Esophagus squamous epithelium (tissue), 5 donors: ENCODE measurements at regions not wholly inside any gene's neighbourhood (a gene's known extent, or its start where the extent isn't known, plus 50 kb on each side); places are given as distances from the start of the nearest gene placed in this dataset.

Experiments
- DNase-seq: peaks from one replicate; lab custom pipeline; 2025; lab: John Stamatoyannopoulos, UW
- H3K27ac ChIP-seq, 4 donors: fragments of 200-600 bp; sonication (generic); one replicate each; pipeline ENCODE4 v1.5.1; 2016 to 2019; ENCODE audit warnings: mild to moderate bottlenecking in 1 of 4
- H3K27me3 ChIP-seq, 4 donors: fragments of 200-600 bp; sonication (generic); 1 replicate in 3 of 4; 2 replicates in 1 of 4; pipeline versions ENCODE4 v1.5.1 to v1.6.0; 2017 to 2021; ENCODE audit warnings: antibody characterized with exemption in 1 of 4
- H3K36me3 ChIP-seq, 3 donors: fragments of 200-600 bp; sonication (generic); one replicate each; pipeline ENCODE4 v1.5.1; 2016 to 2019
- H3K4me1 ChIP-seq, 3 donors: fragments of 200-600 bp; sonication (generic); one replicate each; pipeline ENCODE4 v1.5.1; 2017 to 2019
- H3K4me3 ChIP-seq, 4 donors: fragments of 200-600 bp; sonication (generic); 1 replicate in 3 of 4; 2 replicates in 1 of 4; pipeline ENCODE4 v1.5.1; 2016 to 2019; ENCODE audit warnings: mild to moderate bottlenecking in 2 of 4, moderate library complexity in 1 of 4
- H3K9me3 ChIP-seq, 3 donors: fragments of 200-600 bp; sonication (generic); one replicate each; pipeline ENCODE4 v1.5.1; 2016 to 2019
- POLR2A ChIP-seq, 4 donors: fragments of 450-650 bp; IDR thresholded peaks; one replicate each; pipeline ENCODE4 v1.6.1; 2017; ENCODE audit warnings: antibody characterized with exemption in 4 of 4, mild to moderate bottlenecking in 4 of 4, moderate library complexity in 3 of 4
- WGBS, 2 donors: methylation state at CpG; one replicate each; pipeline ENCODE4 v1.1.5; 2018; 5-methylcytosine and 5-hydroxymethylcytosine counted together
- intact Hi-C: fragments of 100-400 bp; cut with DNase I; formaldehyde crosslinking; loops from one replicate; pipeline ENCODE4 v1.15.0; 2022
- TF ChIP-seq, protein P1 (sequence below), 6 experiments: fragments of 450-650 bp in 4 of 6; fragments of 200-600 bp in 2 of 6; sonication (generic) in 2 of 6; IDR thresholded peaks; one replicate each; pipeline ENCODE4 v1.5.1; 2016 to 2019; ENCODE audit warnings: antibody characterized with exemption in 6 of 6, mild to moderate bottlenecking in 4 of 6, moderate library complexity in 4 of 6
- donor health status: DM: yes; HTN: yes; CAD: no.

DNA sequence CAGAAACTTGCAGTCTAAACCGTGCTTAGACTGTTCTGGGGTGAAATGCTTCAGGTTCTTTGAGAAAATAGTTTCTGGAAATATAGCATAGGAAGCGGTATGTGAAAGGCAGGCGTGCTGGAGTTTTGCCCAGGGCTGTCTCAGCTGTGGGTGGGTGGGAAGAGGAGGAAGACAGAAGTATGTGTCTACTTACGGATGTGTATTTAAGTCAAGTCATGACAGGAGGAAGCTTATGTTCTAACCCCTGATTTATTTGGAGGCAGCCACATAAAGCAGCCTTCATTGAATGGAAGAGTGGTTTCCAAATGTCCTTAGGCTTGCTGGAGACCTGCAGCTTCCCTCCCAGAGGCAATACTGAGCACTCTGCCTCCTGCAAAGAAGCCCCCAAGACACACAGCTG is 126.8 kb upstream of the ADRA1D start:
- Histone ChIP-seq H3K4me3 (no peak overlapping the region), H3K27me3 (peaks cover 0 to 15% (median 0%) of the 10 kb centered on the region in 4 donors), H3K4me1 (no peaks in the 10 kb centered on the region), H3K27ac (no peak overlapping the region), H3K9me3 (no peaks in the 10 kb centered on the region), H3K36me3 (no peaks in the 10 kb centered on the region)
- TF ChIP-seq, protein P1, sequence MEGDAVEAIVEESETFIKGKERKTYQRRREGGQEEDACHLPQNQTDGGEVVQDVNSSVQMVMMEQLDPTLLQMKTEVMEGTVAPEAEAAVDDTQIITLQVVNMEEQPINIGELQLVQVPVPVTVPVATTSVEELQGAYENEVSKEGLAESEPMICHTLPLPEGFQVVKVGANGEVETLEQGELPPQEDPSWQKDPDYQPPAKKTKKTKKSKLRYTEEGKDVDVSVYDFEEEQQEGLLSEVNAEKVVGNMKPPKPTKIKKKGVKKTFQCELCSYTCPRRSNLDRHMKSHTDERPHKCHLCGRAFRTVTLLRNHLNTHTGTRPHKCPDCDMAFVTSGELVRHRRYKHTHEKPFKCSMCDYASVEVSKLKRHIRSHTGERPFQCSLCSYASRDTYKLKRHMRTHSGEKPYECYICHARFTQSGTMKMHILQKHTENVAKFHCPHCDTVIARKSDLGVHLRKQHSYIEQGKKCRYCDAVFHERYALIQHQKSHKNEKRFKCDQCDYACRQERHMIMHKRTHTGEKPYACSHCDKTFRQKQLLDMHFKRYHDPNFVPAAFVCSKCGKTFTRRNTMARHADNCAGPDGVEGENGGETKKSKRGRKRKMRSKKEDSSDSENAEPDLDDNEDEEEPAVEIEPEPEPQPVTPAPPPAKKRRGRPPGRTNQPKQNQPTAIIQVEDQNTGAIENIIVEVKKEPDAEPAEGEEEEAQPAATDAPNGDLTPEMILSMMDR (IDR thresholded peaks at IDR 0.05), result no peak
- TF ChIP-seq POLR2A (IDR thresholded peaks at IDR 0.05), result no peak
- DNase-seq, result no peak
- WGBS, 2 donors, result 5 to 22% methylated on average over 4 of the region's 4 CpGs
- intact Hi-C loops, result no loop called here

DNA sequence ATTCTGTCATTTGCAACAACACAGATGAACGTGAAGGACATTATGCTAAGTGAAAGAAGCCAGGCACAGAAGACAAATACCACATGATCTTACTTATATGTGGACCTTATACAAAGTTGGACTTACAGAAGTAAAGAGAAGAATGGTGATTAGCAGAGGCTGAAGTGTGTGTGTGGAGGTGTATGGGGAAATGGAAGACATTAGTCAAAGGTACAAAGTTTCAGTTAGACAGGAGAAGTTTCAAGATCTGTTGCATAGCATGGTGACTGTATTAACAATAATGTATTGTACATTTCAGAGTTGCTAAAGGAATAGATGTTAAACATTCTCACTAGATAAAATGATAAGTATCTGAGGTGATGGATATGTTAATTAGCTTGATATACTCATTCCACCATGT is 124.4 kb upstream of the ADRA1D start:
- H3K36me3 ChIP-seq, result no peaks in the 10 kb centered on the region
- H3K4me3 ChIP-seq, result no peak overlapping the region
- no peaks in the 10 kb centered on the region for H3K27me3 ChIP-seq
- WGBS, 2 donors, result 80 to 93% methylated on average over 1 of the region's 1 CpG
- no peak for TF ChIP-seq POLR2A (IDR thresholded peaks at IDR 0.05)
- TF ChIP-seq, protein P1 (IDR thresholded peaks at IDR 0.05), result no peak
- intact Hi-C loops, result no loop called here
- no peak overlapping the region for H3K27ac ChIP-seq
- DNase-seq, result no peak
- no peaks in the 10 kb centered on the region for H3K9me3 ChIP-seq
- no peaks in the 10 kb centered on the region for H3K4me1 ChIP-seq

DNA sequence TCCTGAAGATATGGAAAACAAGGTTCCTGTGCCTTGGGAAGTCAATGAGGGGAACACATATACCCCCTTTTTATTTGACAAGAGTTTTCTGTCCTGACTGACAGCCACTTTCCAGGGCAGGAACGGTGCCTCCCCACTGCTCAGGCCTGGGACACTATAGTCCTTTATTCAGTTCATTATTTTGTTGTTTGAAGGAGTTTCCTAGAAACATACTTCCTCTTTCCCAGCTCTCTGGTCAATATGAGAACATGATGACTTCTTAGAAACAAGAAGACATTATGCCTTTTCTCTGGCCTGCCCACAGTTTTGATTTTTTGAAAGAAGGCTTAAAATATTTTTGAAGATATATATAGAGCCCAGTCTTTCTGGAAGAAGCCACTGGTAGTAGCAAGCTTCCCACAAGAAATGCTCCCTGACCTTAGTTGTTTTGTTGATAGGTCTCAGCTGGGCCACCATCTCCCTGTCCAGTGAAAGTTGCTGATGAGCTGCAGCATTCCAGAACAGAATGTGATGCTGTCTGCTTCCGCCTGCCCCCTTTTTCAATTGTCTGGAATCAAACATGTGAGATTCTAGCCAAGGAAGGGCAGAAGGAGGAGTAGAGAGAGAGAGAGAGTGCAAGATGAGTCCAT is 122.7 kb upstream of the ADRA1D start:
- Histone ChIP-seq H3K4me1 (no peaks in the 10 kb centered on the region), H3K4me3 (no peak overlapping the region), H3K36me3 (no peaks in the 10 kb centered on the region), H3K27ac (no peak overlapping the region), H3K9me3 (no peaks in the 10 kb centered on the region), H3K27me3 (no peaks in the 10 kb centered on the region)
- intact Hi-C loops, result no loop called here
- WGBS, 2 donors, result 60 to 69% methylated on average over 2 of the region's 2 CpGs
- no peak for TF ChIP-seq POLR2A (IDR thresholded peaks at IDR 0.05)
- TF ChIP-seq, protein P1 (IDR thresholded peaks at IDR 0.05), result no peak
- no peak for DNase-seq

DNA sequence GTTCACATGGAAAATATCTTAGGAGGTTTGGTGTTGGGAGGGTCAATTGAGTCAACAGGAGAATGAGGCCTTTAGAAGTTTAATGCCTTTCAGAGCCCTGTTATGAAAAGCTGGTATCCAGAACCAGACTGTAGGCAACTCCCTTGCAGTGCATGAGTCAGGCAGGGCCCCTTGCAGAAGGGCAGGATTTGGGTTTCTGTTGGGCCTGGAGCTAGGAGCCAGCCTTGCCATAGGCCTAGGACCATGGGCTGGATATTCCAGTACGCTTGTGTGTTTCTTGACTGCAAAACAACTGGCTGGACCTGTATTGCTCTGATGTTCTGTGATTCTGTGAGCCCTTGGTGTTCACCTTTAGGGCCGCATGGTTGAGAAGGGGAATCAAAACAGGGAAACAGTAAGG is 121.8 kb upstream of the ADRA1D start:
- no peak for TF ChIP-seq POLR2A (IDR thresholded peaks at IDR 0.05)
- TF ChIP-seq, protein P1 (IDR thresholded peaks at IDR 0.05), result no peak
- no peaks in the 10 kb centered on the region for H3K4me1 ChIP-seq
- H3K27ac ChIP-seq, result no peak overlapping the region
- no peaks in the 10 kb centered on the region for H3K27me3 ChIP-seq
- H3K9me3 ChIP-seq, result no peaks in the 10 kb centered on the region
- WGBS, 2 donors, result 80 to 83% methylated on average over 1 of the region's 2 CpGs
- intact Hi-C loops, result no loop called here
- no peaks in the 10 kb centered on the region for H3K36me3 ChIP-seq
- no peak for DNase-seq
- H3K4me3 ChIP-seq, result no peak overlapping the region

DNA sequence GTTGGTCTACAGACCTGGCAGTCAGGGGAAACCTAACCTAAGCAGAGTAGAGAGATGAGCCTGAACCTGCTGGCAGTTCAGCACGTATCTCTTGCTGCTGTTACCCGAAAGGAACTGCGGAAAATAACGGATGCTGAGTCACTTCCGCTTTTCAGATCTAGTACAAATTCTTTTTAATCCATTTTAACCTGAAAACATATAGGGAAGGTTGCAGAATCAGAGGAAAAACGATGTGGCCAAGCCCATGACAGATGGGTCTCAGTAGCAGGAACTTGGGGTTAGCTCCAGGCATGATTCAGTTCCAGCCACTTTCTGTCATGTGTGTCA is 120.7 kb upstream of the ADRA1D start:
- Histone ChIP-seq H3K27ac (no peak overlapping the region), H3K36me3 (no peaks in the 10 kb centered on the region), H3K4me1 (no peaks in the 10 kb centered on the region), H3K4me3 (no peak overlapping the region), H3K27me3 (no peaks in the 10 kb centered on the region), H3K9me3 (no peaks in the 10 kb centered on the region)
- intact Hi-C loops, result no loop called here
- no peak for DNase-seq
- 50% methylated on average over 6 of the region's 6 CpGs for WGBS, 2 donors
- TF ChIP-seq, protein P1 (IDR thresholded peaks at IDR 0.05), result no peak
- TF ChIP-seq POLR2A (IDR thresholded peaks at IDR 0.05), result no peak
